OCI-LY7 (cell line): ENCODE measurements at regions not wholly inside any gene's neighbourhood (a gene's known extent, or its start where the extent isn't known, plus 50 kb on each side); places are given as distances from the start of the nearest gene placed in this dataset.

Experiments used
- BruUV-seq: library from RNA; stranded (reverse); fragments of 400-500 nt; replicated peaks from 2 replicates; lab custom pipeline; 2021; lab: Mats Ljungman, UMichigan
- CTCF ChIA-PET: fragments of 300-600 bp; sonication (Branson Sonifier 250); formaldehyde crosslinking; loops from one replicate; lab custom pipeline; 2022; ENCODE audit warnings: antibody characterized with exemption; ENCODE audit not compliant: unreplicated experiment; lab: Charles Lee
- POLR2A ChIA-PET: fragments of 300-600 bp; sonication (Branson Sonifier 250); formaldehyde crosslinking; loops from one replicate; lab custom pipeline; 2022; ENCODE audit warnings: antibody characterized with exemption; lab: Charles Lee
- DNase-seq: peaks from one replicate; pipeline ENCODE4 v3.0.0-alpha.2; 2015; ENCODE audit warnings: low spot score
- H2AFZ ChIP-seq: fragments of 200-600 bp; sonication (generic), shearing (Covaris generic); 2 replicates; pipeline ENCODE4 v1.6.1; 2014; ENCODE audit warnings: mild to moderate bottlenecking, antibody characterized with exemption, low read length, moderate library complexity
- H3K27ac ChIP-seq: fragments of 200-600 bp; sonication (generic); 2 replicates; pipeline ENCODE4 v1.5.1; 2014; ENCODE audit warnings: mixed run types, low read depth, mild to moderate bottlenecking, moderate library complexity, low read length, inconsistent platforms; ENCODE audit not compliant: poor library complexity, severe bottlenecking
- H3K36me3 ChIP-seq: fragments of 200-600 bp; sonication (generic); 2 replicates; pipeline ENCODE4 v1.6.1; 2014; ENCODE audit warnings: mild to moderate bottlenecking, antibody characterized with exemption, low read length, moderate library complexity, mixed read lengths; ENCODE audit not compliant: insufficient read depth
- H3K4me1 ChIP-seq: fragments of 200-600 bp; sonication (generic); 2 replicates; pipeline ENCODE4 v1.5.1; 2014; ENCODE audit warnings: mild to moderate bottlenecking, low read length; ENCODE audit not compliant: insufficient read depth, poor library complexity, severe bottlenecking
- H3K4me2 ChIP-seq: fragments of 200-600 bp; sonication (generic); 2 replicates; pipeline ENCODE4 v1.6.1; 2014; ENCODE audit warnings: mild to moderate bottlenecking, low read length
- H3K4me3 ChIP-seq: fragments of 200-600 bp; sonication (generic); 2 replicates; pipeline ENCODE4 v1.5.1; 2014; ENCODE audit warnings: mild to moderate bottlenecking, low read depth, low read length; ENCODE audit not compliant: poor library complexity, severe bottlenecking
- H3K79me2 ChIP-seq: fragments of 200-600 bp; sonication (generic); 2 replicates; pipeline ENCODE4 v1.6.1; 2016; ENCODE audit warnings: low read depth, mild to moderate bottlenecking, low read length, moderate library complexity, mixed read lengths; ENCODE audit not compliant: insufficient read depth
- H3K9me2 ChIP-seq: fragments of 200-600 bp; sonication (generic); 2 replicates; pipeline ENCODE4 v1.6.1; 2016; ENCODE audit warnings: mild to moderate bottlenecking, low read length, mixed read lengths; ENCODE audit not compliant: insufficient read depth
- H3K9me3 ChIP-seq: fragments of 200-600 bp; sonication (generic); 2 replicates; pipeline ENCODE4 v1.6.1; 2014; ENCODE audit warnings: mild to moderate bottlenecking, mixed run types, low read length, mixed read lengths
- H4K20me1 ChIP-seq: fragments of 200-600 bp; sonication (generic); 2 replicates; pipeline ENCODE4 v1.6.1; 2014; ENCODE audit warnings: mild to moderate bottlenecking, antibody characterized with exemption, low read length, moderate library complexity, mixed read lengths; ENCODE audit not compliant: insufficient read depth
- CTCF ChIP-seq: fragments of 200-600 bp; sonication (generic); conservative IDR thresholded peaks from 2 replicates; pipeline ENCODE4 v1.5.1; 2014; ENCODE audit warnings: mild to moderate bottlenecking, antibody characterized with exemption, low read length, moderate library complexity, mixed read lengths
- EZH2phosphoT487 ChIP-seq: fragments of 200-600 bp; sonication (generic); IDR thresholded peaks from 2 replicates; pipeline ENCODE4 v1.6.1; 2018; ENCODE audit warnings: low read depth, borderline replicate concordance, mild to moderate bottlenecking, mixed run types, antibody characterized with exemption, low read length, moderate library complexity, mixed read lengths
- intact Hi-C: fragments of 100-400 bp; cut with micrococcal nuclease; formaldehyde crosslinking; loops from one replicate; pipeline ENCODE4 v1.10.0; 2022; ENCODE audit not compliant: unreplicated experiment

- H3K4me3 ChIP-seq, result no peak overlapping the region
- no peaks in the 10 kb centered on the region for H3K9me2 ChIP-seq
- CTCF ChIA-PET, result no interaction called here
- POLR2A ChIA-PET, result interaction anchor here (0.6 kb wide), 1 partner anchor 82 kb away, joined by 4 read pairs; no protein-coding TSS in a partner anchor
- no peaks in the 10 kb centered on the region for H4K20me1 ChIP-seq
- no peak overlapping the region for H3K4me2 ChIP-seq
- no peak overlapping the region for H3K27ac ChIP-seq
- TF ChIP-seq CTCF, result no peak
- no peak for TF ChIP-seq EZH2phosphoT487
- H3K79me2 ChIP-seq, result no peaks in the 10 kb centered on the region
- no peak overlapping the region for H2AFZ ChIP-seq
- intact Hi-C loops, result no loop called here
- BruUV-seq, result no TSS peak
- H3K9me3 ChIP-seq, result no peaks in the 10 kb centered on the region
- no peak for DNase-seq
- no peaks in the 10 kb centered on the region for H3K36me3 ChIP-seq
- H3K4me1 ChIP-seq, result no peaks in the 10 kb centered on the region
These were observed 1599.7 kb upstream of the ZEB2 start for GRCh38 chr2:146119586-146119985.

GRCh38 chr2:146108993-146109392 is 1589.1 kb upstream of the ZEB2 start:
- DNase-seq, result no peak
- Histone ChIP-seq H3K36me3 (no peaks in the 10 kb centered on the region), H3K9me3 (no peaks in the 10 kb centered on the region), H3K4me2 (no peak overlapping the region), H4K20me1 (no peaks in the 10 kb centered on the region), H2AFZ (no peak overlapping the region), H3K79me2 (no peaks in the 10 kb centered on the region), H3K9me2 (no peaks in the 10 kb centered on the region), H3K27ac (no peak overlapping the region), H3K4me3 (no peak overlapping the region), H3K4me1 (no peaks in the 10 kb centered on the region)
- POLR2A ChIA-PET, result no interaction called here
- BruUV-seq, result no TSS peak
- intact Hi-C loops, result no loop called here
- CTCF ChIA-PET, result no interaction called here
- no peak for TF ChIP-seq CTCF
- no peak for TF ChIP-seq EZH2phosphoT487

- no peak for DNase-seq
- no peak overlapping the region for H3K4me3 ChIP-seq
- H3K27ac ChIP-seq, result no peak overlapping the region
- no peaks in the 10 kb centered on the region for H3K9me3 ChIP-seq
- H4K20me1 ChIP-seq, result no peaks in the 10 kb centered on the region
- ChIA-PET POLR2A (interaction anchor here (0.7 kb wide), 1 partner anchor 713 kb away, joined by 4 read pairs; no protein-coding TSS in a partner anchor), CTCF (no interaction called here)
- TF ChIP-seq EZH2phosphoT487, result no peak
- no peak for TF ChIP-seq CTCF
- H3K4me1 ChIP-seq, result no peaks in the 10 kb centered on the region
- intact Hi-C loops, result no loop called here
- no peaks in the 10 kb centered on the region for H3K79me2 ChIP-seq
- no peak overlapping the region for H3K4me2 ChIP-seq
- no peaks in the 10 kb centered on the region for H3K9me2 ChIP-seq
- H2AFZ ChIP-seq, result no peak overlapping the region
- H3K36me3 ChIP-seq, result no peaks in the 10 kb centered on the region
- BruUV-seq, result no TSS peak
These were observed 1574.3 kb upstream of the ZEB2 start for GRCh38 chr2:146094185-146094584.
